HCT116 (cell line): ENCODE measurements at regions not wholly inside any gene's neighbourhood (a gene's known extent, or its start where the extent isn't known, plus 50 kb on each side); places are given as distances from the start of the nearest gene placed in this dataset.

Experiments used
- ATAC-seq: fragments of 200-7000 bp; cut with Tn5 transposase; 2 replicates; pipeline ENCODE4 v1.9.1; 2020; ENCODE audit warnings: mild to moderate bottlenecking, moderate library complexity
- BruUV-seq: library from RNA; stranded (reverse); fragments of 400-500 nt; replicated peaks from 2 replicates; lab custom pipeline; 2021; lab: Mats Ljungman, UMichigan
- CTCF ChIA-PET: fragments of 300-600 bp; sonication (Branson Sonifier 250); formaldehyde crosslinking; loops from one replicate; lab custom pipeline; 2021; ENCODE audit warnings: antibody characterized with exemption; lab: Charles Lee
- POLR2A ChIA-PET: fragments of 300-600, 350-600 bp; sonication (Branson Sonifier 250); formaldehyde crosslinking; loops from one replicate; lab custom pipeline; 2021; ENCODE audit warnings: antibody characterized with exemption; lab: Charles Lee
- RAD21 ChIA-PET, 2 experiments: fragments of 300-600 bp; sonication (Branson Sonifier 250); formaldehyde crosslinking; loops; one replicate each; lab custom pipeline; 2023; ENCODE audit warnings: low total read pairs in 2 of 2; ENCODE audit not compliant: uncharacterized antibody in 2 of 2, unreplicated experiment in 2 of 2, low non-redundant PET in 1 of 2; lab: Charles Lee
- DNase-seq: peaks from one replicate; pipeline ENCODE4 v3.0.0-alpha.2; 2010; ENCODE audit warnings: low read depth, low spot score
- H2AFZ ChIP-seq: fragments of 200-600 bp; shearing (Covaris generic), sonication (generic); 2 replicates; pipeline ENCODE4 v1.6.1; 2017; ENCODE audit warnings: low read depth, mixed run types, mixed read lengths, antibody characterized with exemption, low read length; ENCODE audit not compliant: poor library complexity, severe bottlenecking
- H3K27ac ChIP-seq: 2 replicates; pipeline ENCODE4 v1.5.1; 2012; ENCODE audit warnings: low read depth, low read length
- H3K27me3 ChIP-seq: fragments of 200-600 bp; sonication (generic); 2 replicates; pipeline ENCODE4 v1.6.1; 2016; ENCODE audit warnings: mixed run types, low read length, mixed read lengths; ENCODE audit not compliant: insufficient read depth
- H3K36me3 ChIP-seq, 2 experiments: fragments of 200-500 bp in 1 of 2; fragments of 200-600 bp in 1 of 2; sonication (Bioruptor generic) in 1 of 2; sonication (generic) in 1 of 2; 2 replicates each; pipeline versions ENCODE4 v1.5.1 to v1.6.1; 2014 to 2016; ENCODE audit warnings: low read length in 2 of 2, inconsistent platforms in 1 of 2, mixed read lengths in 1 of 2, mixed run types in 1 of 2; ENCODE audit not compliant: insufficient read depth in 2 of 2, control insufficient read depth in 1 of 2
- H3K4me1 ChIP-seq, 2 experiments: fragments of 200-600 bp in 1 of 2; sonication (generic) in 1 of 2; 2 replicates each; pipeline versions ENCODE4 v1.5.1 to v1.6.1; 2012 to 2017; ENCODE audit warnings: low read length in 2 of 2, inconsistent platforms in 1 of 2, mild to moderate bottlenecking in 1 of 2, mixed read lengths in 1 of 2, mixed run types in 1 of 2, moderate library complexity in 1 of 2; ENCODE audit not compliant: insufficient read depth in 2 of 2, control insufficient read depth in 1 of 2
- H3K4me2 ChIP-seq: fragments of 200-600 bp; sonication (generic); 2 replicates; pipeline ENCODE4 v1.6.1; 2017; ENCODE audit warnings: mixed run types, low read length, mixed read lengths
- H3K4me3 ChIP-seq, 2 experiments: fragments of 200-600 bp in 1 of 2; sonication (generic) in 1 of 2; replicated peaks in 1 of 2; 2 replicates each; pipeline ENCODE4 v1.5.1; 2011 to 2016; ENCODE audit warnings: low read length in 2 of 2, control low read depth in 1 of 2, low read depth in 1 of 2, mild to moderate bottlenecking in 1 of 2, mixed read lengths in 1 of 2, mixed run types in 1 of 2
- H3K79me2 ChIP-seq: fragments of 200-600 bp; sonication (generic); 2 replicates; pipeline ENCODE4 v1.6.1; 2017; ENCODE audit warnings: mild to moderate bottlenecking, mixed run types, low read length, moderate library complexity, mixed read lengths; ENCODE audit not compliant: insufficient read depth
- H3K9ac ChIP-seq: fragments of 200-600 bp; sonication (generic); 2 replicates; pipeline ENCODE4 v1.6.1; 2016; ENCODE audit warnings: low read length, mixed read lengths
- H3K9me2 ChIP-seq: fragments of 200-600 bp; sonication (generic), shearing (Covaris generic); 2 replicates; pipeline ENCODE4 v1.6.1; 2017; ENCODE audit warnings: mixed run types, mild to moderate bottlenecking, moderate library complexity; ENCODE audit not compliant: insufficient read depth
- H3K9me3 ChIP-seq, 2 experiments: fragments of 200-500 bp in 1 of 2; fragments of 200-600 bp in 1 of 2; sonication (Bioruptor generic) in 1 of 2; sonication (generic) in 1 of 2; 2 replicates each; pipeline ENCODE4 v1.6.1; 2014 to 2017; ENCODE audit warnings: low read length in 2 of 2, mixed read lengths in 2 of 2, inconsistent platforms in 1 of 2, low read depth in 1 of 2, mild to moderate bottlenecking in 1 of 2, mixed run types in 1 of 2, moderate library complexity in 1 of 2; ENCODE audit not compliant: control insufficient read depth in 1 of 2, insufficient read depth in 1 of 2
- H4K20me1 ChIP-seq: fragments of 200-600 bp; sonication (generic), shearing (Covaris generic); 2 replicates; pipeline ENCODE4 v1.6.1; 2017; ENCODE audit warnings: mixed run types, mild to moderate bottlenecking, moderate library complexity; ENCODE audit not compliant: insufficient read depth
- ATF3 ChIP-seq: IDR thresholded peaks from 2 replicates; pipeline ENCODE4 v1.6.1; 2012
- CBX3 ChIP-seq: IDR thresholded peaks from 2 replicates; pipeline ENCODE4 v1.6.1; 2012; ENCODE audit warnings: low read depth
- CTCF ChIP-seq, 3 experiments: fragments of 200-600 bp in 1 of 3; sonication (generic) in 1 of 3; IDR thresholded peaks in 2 of 3; conservative IDR thresholded peaks in 1 of 3; 2 replicates each; pipeline ENCODE4 v1.5.1; 2012 to 2017; ENCODE audit warnings: low read depth in 2 of 3, low read length in 2 of 3, antibody characterized with exemption in 1 of 3, borderline replicate concordance in 1 of 3, control low read depth in 1 of 3, mild to moderate bottlenecking in 1 of 3, mixed read lengths in 1 of 3, mixed run types in 1 of 3, moderate library complexity in 1 of 3; ENCODE audit not compliant: insufficient read depth in 1 of 3
- EGR1 ChIP-seq: IDR thresholded peaks from 2 replicates; pipeline ENCODE4 v1.6.1; 2012; ENCODE audit warnings: low read depth
- ELF1 ChIP-seq: IDR thresholded peaks from 2 replicates; pipeline ENCODE4 v1.6.1; 2012; ENCODE audit warnings: low read depth, borderline replicate concordance
- EZH2 ChIP-seq: fragments of 200-600 bp; sonication (generic); IDR thresholded peaks from 2 replicates; pipeline ENCODE4 v1.6.1; 2017; ENCODE audit warnings: antibody characterized with exemption, mixed run types
- EZH2phosphoT487 ChIP-seq: fragments of 200-600 bp; IDR thresholded peaks from 2 replicates; pipeline ENCODE4 v1.6.1; 2018; ENCODE audit warnings: antibody characterized with exemption, borderline replicate concordance
- FOSL1 ChIP-seq: IDR thresholded peaks from 2 replicates; pipeline ENCODE4 v1.6.1; 2012; ENCODE audit warnings: low read depth
- JUND ChIP-seq: IDR thresholded peaks from 2 replicates; pipeline ENCODE4 v1.6.1; 2012
- MAX ChIP-seq: IDR thresholded peaks from 2 replicates; pipeline ENCODE4 v1.6.1; 2012
- POLR2AphosphoS5 ChIP-seq: IDR thresholded peaks from 2 replicates; pipeline ENCODE4 v1.6.1; 2011; ENCODE audit warnings: mild to moderate bottlenecking, low read depth, low read length, moderate library complexity
- RAD21 ChIP-seq: IDR thresholded peaks from 2 replicates; pipeline ENCODE4 v1.6.1; 2012; ENCODE audit warnings: low read depth, mild to moderate bottlenecking
- REST ChIP-seq: IDR thresholded peaks from 2 replicates; pipeline ENCODE4 v1.6.1; 2012; ENCODE audit warnings: low read depth
- SIN3A ChIP-seq: IDR thresholded peaks from 2 replicates; pipeline ENCODE4 v1.6.1; 2012; ENCODE audit warnings: low read depth
- SP1 ChIP-seq: IDR thresholded peaks from 2 replicates; pipeline ENCODE4 v1.6.1; 2012; ENCODE audit warnings: low read depth
- SRF ChIP-seq: IDR thresholded peaks from 2 replicates; pipeline ENCODE4 v1.6.1; 2012; ENCODE audit warnings: low read depth
- TCF7L2 ChIP-seq: IDR thresholded peaks from 2 replicates; pipeline ENCODE4 v1.7.0; 2011; ENCODE audit warnings: borderline replicate concordance, inconsistent platforms; ENCODE audit not compliant: insufficient read depth, insufficient read length; ENCODE audit errors: extremely low read depth
- YY1 ChIP-seq: IDR thresholded peaks from 2 replicates; pipeline ENCODE4 v1.6.1; 2011; ENCODE audit warnings: low read length, low read depth, moderate library complexity, mild to moderate bottlenecking; ENCODE audit not compliant: insufficient replicate concordance; ENCODE audit errors: extremely low read depth
- ZNF274 ChIP-seq: fragments of 200-500 bp; sonication (Bioruptor generic); IDR thresholded peaks from 2 replicates; pipeline ENCODE4 v1.6.1; 2014; ENCODE audit warnings: mild to moderate bottlenecking, low read depth, low read length, inconsistent platforms
- intact Hi-C: fragments of 100-400 bp; cut with micrococcal nuclease; formaldehyde crosslinking; loops from 2 replicates; pipeline ENCODE4 v1.10.0; 2022

GRCh38 chr2:156765043-156765442 is 328.9 kb downstream of the GPD2 start:
- no peaks in the 10 kb centered on the region for H3K4me1 ChIP-seq
- RAD21 ChIA-PET, result no interaction called here
- intact Hi-C loops, result no loop called here
- no peak for TF ChIP-seq EGR1
- TF ChIP-seq ATF3, result no peak
- TF ChIP-seq MAX, result no peak
- TF ChIP-seq RAD21, result no peak
- no peak for TF ChIP-seq EZH2phosphoT487
- no peak for TF ChIP-seq YY1
- no peak for TF ChIP-seq SIN3A
- TF ChIP-seq CBX3, result no peak
- no peak for TF ChIP-seq JUND
- no peak for TF ChIP-seq ELF1
- no peak for TF ChIP-seq SRF
- TF ChIP-seq SP1, result no peak
- no peak for TF ChIP-seq POLR2AphosphoS5
- no peak for TF ChIP-seq TCF7L2
- no peak for TF ChIP-seq CTCF (IDR thresholded peaks at IDR 0.05 in 2 of 3, conservative IDR thresholded peaks at IDR 0.05 in 1 of 3; ENCODE audit: borderline replicate concordance in 1 of 3, insufficient read depth in 1 of 3, low read depth in 2 of 3, low read length in 2 of 3)
- TF ChIP-seq REST, result no peak
- no peak for TF ChIP-seq EZH2
- TF ChIP-seq FOSL1, result no peak
- TF ChIP-seq ZNF274, result no peak
- TF ChIP-seq, all 23 proteins: peak for 0
- CTCF ChIA-PET, result no interaction called here
- no peaks in the 10 kb centered on the region for H3K9me2 ChIP-seq
- no peaks in the 10 kb centered on the region for H4K20me1 ChIP-seq
- H3K4me2 ChIP-seq, result no peak overlapping the region
- H3K27ac ChIP-seq, result no peak overlapping the region
- H2AFZ ChIP-seq, result no peak overlapping the region
- POLR2A ChIA-PET, result no interaction called here
- no peak for DNase-seq
- no peak overlapping the region for H3K4me3 ChIP-seq
- no peaks in the 10 kb centered on the region for H3K79me2 ChIP-seq
- no peaks in the 10 kb centered on the region for H3K27me3 ChIP-seq
- no peak overlapping the region for H3K9ac ChIP-seq
- no peaks in the 10 kb centered on the region for H3K9me3 ChIP-seq
- ATAC-seq, result no peak
- no peaks in the 10 kb centered on the region for H3K36me3 ChIP-seq
- no TSS peak for BruUV-seq
